Stimulated activated CD4-positive, alpha-beta T cell treated with anti-CD3 and anti-CD28 coated beads, TNF-alpha, amount 100 ng/mL, for 4 hours (primary cell): ENCODE measurements at regions not wholly inside any gene's neighbourhood (a gene's known extent, or its start where the extent isn't known, plus 50 kb on each side); places are given as distances from the start of the nearest gene placed in this dataset.

ENCODE experiments used
- DNase-seq, 3 experiments: peaks; one replicate each; pipeline ENCODE4 v3.0.0-alpha.2; 2020; ENCODE audit warnings: low read depth in 3 of 3

GRCh38 chr2:234768608-234769196 is 183.1 kb upstream of the SH3BP4 start:
- no peak for DNase-seq

- no peak for DNase-seq
These were observed 186.5 kb upstream of the SH3BP4 start for GRCh38 chr2:234765279-234765678.

- DNase-seq, result no peak
These were observed 187.4 kb upstream of the SH3BP4 start for GRCh38 chr2:234764372-234764771.

- DNase-seq, result no peak
These were observed 188.6 kb upstream of the SH3BP4 start for GRCh38 chr2:234763002-234763873.

GRCh38 chr2:234761910-234762309 is 189.9 kb upstream of the SH3BP4 start:
- DNase-seq, result no peak

- DNase-seq, result no peak
These were observed 197.7 kb upstream of the SH3BP4 start for GRCh38 chr2:234754126-234754525.

GRCh38 chr2:234753701-234754100 is 198.1 kb upstream of the SH3BP4 start:
- DNase-seq, result no peak

- no peak for DNase-seq
These were observed 198.9 kb upstream of the SH3BP4 start for GRCh38 chr2:234752966-234753365.

- DNase-seq, result no peak
These were observed 200.4 kb upstream of the SH3BP4 start for GRCh38 chr2:234751275-234751973.

- DNase-seq, result no peak
These were observed 203.8 kb upstream of the SH3BP4 start for GRCh38 chr2:234747833-234748559.

- no peak for DNase-seq
These were observed 204.8 kb upstream of the SH3BP4 start for GRCh38 chr2:234747032-234747431.

GRCh38 chr2:234745347-234745746 is 206.5 kb upstream of the SH3BP4 start:
- DNase-seq, result no peak

- DNase-seq, result no peak
These were observed 209.8 kb upstream of the SH3BP4 start for GRCh38 chr2:234741976-234742375.

- DNase-seq, result no peak
These were observed 212.8 kb upstream of the SH3BP4 start for GRCh38 chr2:234739061-234739460.

- DNase-seq, result no peak
These were observed 216.0 kb upstream of the SH3BP4 start for GRCh38 chr2:234735829-234736228.

GRCh38 chr2:234733795-234734600 is 217.8 kb upstream of the SH3BP4 start:
- DNase-seq, result no peak

- no peak for DNase-seq
These were observed 218.7 kb upstream of the SH3BP4 start for GRCh38 chr2:234733093-234733489.

- no peak for DNase-seq
These were observed 219.3 kb upstream of the SH3BP4 start for GRCh38 chr2:234732404-234733092.

- no peak for DNase-seq
These were observed 220.6 kb upstream of the SH3BP4 start for GRCh38 chr2:234731236-234731635.

- no peak for DNase-seq
These were observed 221.7 kb upstream of the SH3BP4 start for GRCh38 chr2:234730066-234730640.
